Muscle layer of duodenum (tissue), 2 donors: ENCODE measurements at regions not wholly inside any gene's neighbourhood (a gene's known extent, or its start where the extent isn't known, plus 50 kb on each side); places are given as distances from the start of the nearest gene placed in this dataset.

Source experiments
- H3K27ac ChIP-seq: one replicate; pipeline ENCODE4 v1.7.0; 2013; ENCODE audit warnings: mild to moderate bottlenecking, low read length
- H3K27me3 ChIP-seq: one replicate; pipeline ENCODE4 v1.7.0; 2013; ENCODE audit warnings: low read depth, mild to moderate bottlenecking, control low read depth, low read length
- H3K36me3 ChIP-seq, 2 donors: one replicate each; pipeline ENCODE4 v1.7.0; 2013; ENCODE audit warnings: low read length in 2 of 2, control low read depth in 1 of 2, mild to moderate bottlenecking in 1 of 2; ENCODE audit not compliant: insufficient read depth in 2 of 2, control insufficient read depth in 1 of 2
- H3K4me1 ChIP-seq, 2 donors: one replicate each; pipeline ENCODE4 v1.7.0; 2013; ENCODE audit warnings: low read length in 2 of 2, mild to moderate bottlenecking in 2 of 2, control low read depth in 1 of 2, moderate library complexity in 1 of 2; ENCODE audit not compliant: insufficient read depth in 2 of 2, control insufficient read depth in 1 of 2
- H3K4me3 ChIP-seq, 2 donors: one replicate each; pipeline ENCODE4 v1.7.0; 2013; ENCODE audit warnings: low read length in 2 of 2, low read depth in 1 of 2, mild to moderate bottlenecking in 1 of 2
- H3K9me3 ChIP-seq, 2 donors: one replicate each; pipeline ENCODE4 v1.7.0; 2013; ENCODE audit warnings: low read length in 2 of 2, control low read depth in 1 of 2, mild to moderate bottlenecking in 1 of 2; ENCODE audit not compliant: control insufficient read depth in 1 of 2
- donor health status: healthy.

- no peaks in the 10 kb centered on the region for H3K9me3 ChIP-seq
- H3K27ac ChIP-seq: no peak overlapping the region
- no peaks in the 10 kb centered on the region for H3K4me1 ChIP-seq
- H3K36me3 ChIP-seq: no peaks in the 10 kb centered on the region
- no peaks in the 10 kb centered on the region for H3K27me3 ChIP-seq
- H3K4me3 ChIP-seq: no peak overlapping the region
Measured at GRCh38 chr9:23933348-23933747, 107.3 kb upstream of the ELAVL2 start.

- H3K4me1 ChIP-seq: no peaks in the 10 kb centered on the region
- H3K27ac ChIP-seq: no peak overlapping the region
- H3K36me3 ChIP-seq: no peaks in the 10 kb centered on the region
- no peak overlapping the region for H3K4me3 ChIP-seq
- H3K27me3 ChIP-seq: no peaks in the 10 kb centered on the region
- peaks cover 0 to 13% of the 10 kb centered on the region in 2 donors for H3K9me3 ChIP-seq
Measured at GRCh38 chr9:23926368-23926767, 100.3 kb upstream of the ELAVL2 start.

- H3K4me3 ChIP-seq: no peak overlapping the region
- H3K9me3 ChIP-seq: no peaks in the 10 kb centered on the region
- no peaks in the 10 kb centered on the region for H3K27me3 ChIP-seq
- no peaks in the 10 kb centered on the region for H3K4me1 ChIP-seq
- H3K36me3 ChIP-seq: no peaks in the 10 kb centered on the region
- H3K27ac ChIP-seq: no peak overlapping the region
Measured at GRCh38 chr9:23914431-23915003, 88.5 kb upstream of the ELAVL2 start.

GRCh38 chr9:23907343-23907742 is 81.3 kb upstream of the ELAVL2 start:
- Histone ChIP-seq H3K4me3 (no peak overlapping the region), H3K27ac (no peak overlapping the region), H3K36me3 (no peaks in the 10 kb centered on the region), H3K4me1 (no peaks in the 10 kb centered on the region), H3K9me3 (peaks cover 0 to 3% of the 10 kb centered on the region in 2 donors), H3K27me3 (no peaks in the 10 kb centered on the region)

GRCh38 chr9:23887781-23888180 is 61.7 kb upstream of the ELAVL2 start:
- Histone ChIP-seq H3K36me3 (no peaks in the 10 kb centered on the region), H3K4me3 (no peak overlapping the region), H3K27me3 (no peaks in the 10 kb centered on the region), H3K27ac (no peak overlapping the region), H3K4me1 (no peaks in the 10 kb centered on the region), H3K9me3 (peaks cover 3 to 6% of the 10 kb centered on the region in 2 donors)
